Stomach (tissue), 4 donors: ENCODE measurements at regions not wholly inside any gene's neighbourhood (a gene's known extent, or its start where the extent isn't known, plus 50 kb on each side); places are given as distances from the start of the nearest gene placed in this dataset.

Experiments
- EP300 ChIP-seq: sonication (generic); formaldehyde crosslinking; IDR thresholded peaks from one replicate; pipeline ENCODE4 v1.6.1; 2017; ENCODE audit warnings: antibody characterized with exemption
- POLR2A ChIP-seq, 4 donors: fragments of 450-650 bp; IDR thresholded peaks; one replicate each; pipeline ENCODE4 v1.6.1; 2016; ENCODE audit warnings: antibody characterized with exemption in 4 of 4, control low read depth in 2 of 4, mild to moderate bottlenecking in 1 of 4, moderate library complexity in 1 of 4
- TF ChIP-seq, protein P1 (sequence below), 7 experiments: fragments of 450-650 bp in 4 of 7; fragments of 200-600 bp in 3 of 7; sonication (generic) in 3 of 7; IDR thresholded peaks; one replicate each; pipeline ENCODE4 v1.5.1; 2016 to 2019; ENCODE audit warnings: antibody characterized with exemption in 7 of 7, control low read depth in 2 of 7, mild to moderate bottlenecking in 1 of 7

DNA sequence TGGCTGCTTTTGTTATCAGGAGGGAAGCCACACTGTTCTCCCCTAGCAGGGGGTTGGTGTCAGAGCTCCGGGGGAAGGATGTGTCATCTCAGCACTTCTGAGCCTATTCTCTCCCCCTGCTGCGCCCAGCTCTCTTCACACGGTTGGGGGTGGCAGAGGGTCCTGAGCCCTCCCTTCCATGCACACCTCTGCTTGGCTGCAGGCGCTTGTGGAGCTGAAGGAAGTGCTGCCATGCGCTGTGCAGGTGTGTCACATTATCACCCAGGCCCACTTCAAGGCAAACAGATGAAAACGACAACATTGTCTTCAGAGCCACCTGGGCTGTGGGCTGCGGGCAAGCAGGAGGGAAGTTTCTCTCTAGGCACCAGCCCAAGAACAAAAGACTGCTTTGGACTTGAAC is 263.4 kb downstream of the BMP7 start:
- TF ChIP-seq, protein P1, sequence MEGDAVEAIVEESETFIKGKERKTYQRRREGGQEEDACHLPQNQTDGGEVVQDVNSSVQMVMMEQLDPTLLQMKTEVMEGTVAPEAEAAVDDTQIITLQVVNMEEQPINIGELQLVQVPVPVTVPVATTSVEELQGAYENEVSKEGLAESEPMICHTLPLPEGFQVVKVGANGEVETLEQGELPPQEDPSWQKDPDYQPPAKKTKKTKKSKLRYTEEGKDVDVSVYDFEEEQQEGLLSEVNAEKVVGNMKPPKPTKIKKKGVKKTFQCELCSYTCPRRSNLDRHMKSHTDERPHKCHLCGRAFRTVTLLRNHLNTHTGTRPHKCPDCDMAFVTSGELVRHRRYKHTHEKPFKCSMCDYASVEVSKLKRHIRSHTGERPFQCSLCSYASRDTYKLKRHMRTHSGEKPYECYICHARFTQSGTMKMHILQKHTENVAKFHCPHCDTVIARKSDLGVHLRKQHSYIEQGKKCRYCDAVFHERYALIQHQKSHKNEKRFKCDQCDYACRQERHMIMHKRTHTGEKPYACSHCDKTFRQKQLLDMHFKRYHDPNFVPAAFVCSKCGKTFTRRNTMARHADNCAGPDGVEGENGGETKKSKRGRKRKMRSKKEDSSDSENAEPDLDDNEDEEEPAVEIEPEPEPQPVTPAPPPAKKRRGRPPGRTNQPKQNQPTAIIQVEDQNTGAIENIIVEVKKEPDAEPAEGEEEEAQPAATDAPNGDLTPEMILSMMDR (IDR thresholded peaks at IDR 0.05): no peak
- TF ChIP-seq POLR2A (IDR thresholded peaks at IDR 0.05) (no peak), EP300 (no peak)
